H1 (cell line): ENCODE measurements at regions not wholly inside any gene's neighbourhood (a gene's known extent, or its start where the extent isn't known, plus 50 kb on each side); places are given as distances from the start of the nearest gene placed in this dataset.

Source experiments
- CTCF ChIA-PET: fragments of 300-600 bp; sonication (Branson Sonifier 250); formaldehyde crosslinking; loops from one replicate; lab custom pipeline; 2021; ENCODE audit not compliant: partially characterized antibody; lab: Charles Lee
- POLR2A ChIA-PET: fragments of 300-600 bp; sonication (Branson Sonifier 250); formaldehyde crosslinking; loops from one replicate; lab custom pipeline; 2021; ENCODE audit warnings: inconsistent platforms; ENCODE audit not compliant: partially characterized antibody; lab: Charles Lee
- DNase-seq, 2 experiments: peaks; one replicate each; pipeline versions ENCODE4 v3.0.0 to v3.0.0-alpha.2; 2010 to 2022; ENCODE audit warnings: low spot score in 2 of 2, low read depth in 1 of 2, mixed read lengths in 1 of 2
- FAIRE-seq: peaks from 2 replicates; lab custom pipeline; 2011; peaks lifted over from hg19 to GRCh38; lab: Jason Lieb, UNC
- H2AFZ ChIP-seq: 2 replicates; pipeline ENCODE4 v1.8.1; 2012; ENCODE audit warnings: low read length, inconsistent platforms
- H2AK5ac ChIP-seq: 2 replicates; pipeline ENCODE4 v1.6.1; 2013; ENCODE audit warnings: low read depth, low read length
- H2BK120ac ChIP-seq: replicated peaks from 2 replicates; pipeline ENCODE3; 2013; ENCODE audit warnings: low read depth, low read length, inconsistent platforms
- H2BK12ac ChIP-seq: 2 replicates; pipeline ENCODE4 v1.6.1; 2013; ENCODE audit warnings: low read depth, low read length
- H2BK15ac ChIP-seq: 2 replicates; pipeline ENCODE4 v1.6.1; 2013; ENCODE audit warnings: low read length
- H2BK20ac ChIP-seq: 2 replicates; pipeline ENCODE4 v1.6.1; 2013; ENCODE audit warnings: low read length
- H2BK5ac ChIP-seq: 2 replicates; pipeline ENCODE4 v1.6.1; 2013; ENCODE audit warnings: low read depth, low read length
- H3K14ac ChIP-seq: 2 replicates; pipeline ENCODE4 v1.6.1; 2013; ENCODE audit warnings: inconsistent platforms; ENCODE audit not compliant: insufficient read length
- H3K18ac ChIP-seq: 2 replicates; pipeline ENCODE4 v1.6.1; 2013; ENCODE audit warnings: low read length; ENCODE audit errors: extremely low read depth
- H3K23ac ChIP-seq: 2 replicates; pipeline ENCODE4 v1.6.1; 2013; ENCODE audit warnings: inconsistent platforms; ENCODE audit not compliant: insufficient read length
- H3K23me2 ChIP-seq: 2 replicates; pipeline ENCODE4 v1.6.1; 2013; ENCODE audit warnings: low read depth, low read length
- H3K27ac ChIP-seq: 2 replicates; pipeline ENCODE4 v1.6.1; 2011; ENCODE audit warnings: low read depth, low read length, inconsistent platforms
- H3K27me3 ChIP-seq, 4 experiments: replicated peaks in 1 of 4; 1 replicate in 1 of 4; 2 replicates in 3 of 4; pipeline versions ENCODE4 v1.6.1 to v1.8.1; 2011 to 2013; ENCODE audit warnings: low read length in 3 of 4, mild to moderate bottlenecking in 3 of 4, inconsistent platforms in 2 of 4, mixed read lengths in 2 of 4, moderate library complexity in 1 of 4; ENCODE audit not compliant: control insufficient read depth in 3 of 4, insufficient read depth in 3 of 4; ENCODE audit errors: extremely low read depth in 1 of 4
- H3K36me3 ChIP-seq, 4 experiments: 2 replicates each; pipeline versions ENCODE4 v1.6.1 to v1.8.1; 2011 to 2013; ENCODE audit warnings: mild to moderate bottlenecking in 4 of 4, low read length in 3 of 4, moderate library complexity in 2 of 4, control low read depth in 1 of 4, inconsistent platforms in 1 of 4; ENCODE audit not compliant: insufficient read depth in 4 of 4, control insufficient read depth in 2 of 4
- H3K4ac ChIP-seq: replicated peaks from 2 replicates; pipeline ENCODE3; 2013; ENCODE audit warnings: low read length, low read depth, mixed read lengths, inconsistent platforms; ENCODE audit not compliant: insufficient read length
- H3K4me1 ChIP-seq, 4 experiments: replicated peaks in 1 of 4; 1 replicate in 1 of 4; 2 replicates in 3 of 4; pipeline versions ENCODE4 v1.6.1 to v1.8.1; 2011 to 2013; ENCODE audit warnings: low read length in 3 of 4, inconsistent platforms in 2 of 4, mixed read lengths in 1 of 4; ENCODE audit not compliant: insufficient read depth in 4 of 4, control insufficient read depth in 3 of 4
- H3K4me2 ChIP-seq, 2 experiments: 2 replicates each; pipeline versions ENCODE4 v1.6.1 to v1.8.1; 2011 to 2013; ENCODE audit warnings: low read depth in 2 of 2, low read length in 2 of 2, control low read depth in 1 of 2, inconsistent platforms in 1 of 2, mild to moderate bottlenecking in 1 of 2; ENCODE audit not compliant: insufficient read depth in 1 of 2
- H3K4me3 ChIP-seq, 4 experiments: fragments of 200-600, 300-600 bp in 1 of 4; sonication (generic), shearing (Covaris generic), sonication (Bioruptor Twin) in 1 of 4; 2 replicates each; pipeline versions ENCODE4 v1.5.1 to v1.8.1; 2011 to 2016; ENCODE audit warnings: low read length in 4 of 4, low read depth in 3 of 4, control low read depth in 2 of 4, inconsistent platforms in 2 of 4, mild to moderate bottlenecking in 2 of 4, mixed read lengths in 1 of 4, moderate library complexity in 1 of 4; ENCODE audit not compliant: insufficient read depth in 2 of 4; ENCODE audit errors: extremely low read depth in 1 of 4
- H3K56ac ChIP-seq: replicated peaks from 2 replicates; pipeline ENCODE3; 2013; ENCODE audit warnings: low read depth, mild to moderate bottlenecking, mixed read lengths, low read length, inconsistent platforms; ENCODE audit not compliant: insufficient read length
- H3K79me1 ChIP-seq: 2 replicates; pipeline ENCODE4 v1.6.1; 2013; ENCODE audit warnings: low read depth, low read length, control low read depth
- H3K79me2 ChIP-seq, 2 experiments: 2 replicates each; pipeline versions ENCODE4 v1.6.1 to v1.8.1; 2012 to 2013; ENCODE audit warnings: low read length in 2 of 2, mild to moderate bottlenecking in 2 of 2, inconsistent platforms in 1 of 2; ENCODE audit not compliant: insufficient read depth in 2 of 2, control insufficient read depth in 1 of 2
- H3K9ac ChIP-seq, 4 experiments: replicated peaks in 1 of 4; 1 replicate in 1 of 4; 2 replicates in 3 of 4; pipeline versions ENCODE4 v1.6.1 to v1.8.1; 2011 to 2013; ENCODE audit warnings: low read depth in 3 of 4, low read length in 3 of 4, control low read depth in 2 of 4, mild to moderate bottlenecking in 2 of 4, moderate library complexity in 2 of 4, inconsistent platforms in 1 of 4; ENCODE audit errors: extremely low read depth in 1 of 4
- H3K9me3 ChIP-seq, 2 experiments: 2 replicates each; pipeline versions ENCODE4 v1.6.1 to v1.8.1; 2012 to 2013; ENCODE audit warnings: mild to moderate bottlenecking in 2 of 2, moderate library complexity in 2 of 2, control low read depth in 1 of 2, inconsistent platforms in 1 of 2, low read depth in 1 of 2, low read length in 1 of 2, mixed read lengths in 1 of 2; ENCODE audit not compliant: insufficient read depth in 2 of 2
- H4K20me1 ChIP-seq, 2 experiments: replicated peaks in 1 of 2; 2 replicates each; pipeline versions ENCODE3 to v1.8.1; 2011 to 2013; ENCODE audit warnings: inconsistent platforms in 2 of 2, low read length in 2 of 2, mild to moderate bottlenecking in 1 of 2; ENCODE audit not compliant: insufficient read depth in 2 of 2, control insufficient read depth in 1 of 2
- H4K5ac ChIP-seq: 2 replicates; pipeline ENCODE4 v1.6.1; 2013; ENCODE audit warnings: low read length, low read depth, mixed read lengths, inconsistent platforms; ENCODE audit not compliant: insufficient read length
- H4K8ac ChIP-seq: 2 replicates; pipeline ENCODE4 v1.8.0; 2013; ENCODE audit warnings: mild to moderate bottlenecking, moderate library complexity, low read length, inconsistent platforms; ENCODE audit not compliant: insufficient read depth; ENCODE audit errors: extremely low read depth
- H4K91ac ChIP-seq: replicated peaks from 2 replicates; pipeline ENCODE3; 2013; ENCODE audit warnings: low read length, mixed read lengths, inconsistent platforms; ENCODE audit not compliant: insufficient read length
- BACH1 ChIP-seq: IDR thresholded peaks from 2 replicates; pipeline ENCODE4 v1.6.1; 2012; ENCODE audit warnings: low read length, improper control_type of control experiment
- BRCA1 ChIP-seq: IDR thresholded peaks from 2 replicates; pipeline ENCODE4 v1.6.1; 2012; ENCODE audit warnings: low read depth, low read length, improper control_type of control experiment
- FOSL1 ChIP-seq: IDR thresholded peaks from 2 replicates; pipeline ENCODE4 v1.6.1; 2011; ENCODE audit warnings: mild to moderate bottlenecking, low read depth, low read length, moderate library complexity; ENCODE audit not compliant: insufficient read depth
- HDAC6 ChIP-seq: IDR thresholded peaks from one replicate; pipeline ENCODE4 v1.7.1; 2012; ENCODE audit warnings: low read depth, mild to moderate bottlenecking, inconsistent platforms, low read length, moderate library complexity
- JUND ChIP-seq: IDR thresholded peaks from 2 replicates; pipeline ENCODE4 v1.6.1; 2011; ENCODE audit warnings: mild to moderate bottlenecking, improper control_type of control experiment, low read length
- KDM4A ChIP-seq: IDR thresholded peaks from one replicate; pipeline ENCODE4 v1.7.1; 2012; ENCODE audit warnings: low read depth, mild to moderate bottlenecking, moderate library complexity, low read length, inconsistent platforms; ENCODE audit not compliant: severe bottlenecking
- POU5F1 ChIP-seq: IDR thresholded peaks from 2 replicates; pipeline ENCODE4 v1.6.1; 2011; ENCODE audit warnings: low read depth, mild to moderate bottlenecking, low read length, moderate library complexity
- SIN3A ChIP-seq, 2 experiments: IDR thresholded peaks in 1 of 2; conservative IDR thresholded peaks in 1 of 2; 2 replicates each; pipeline ENCODE4 v1.6.1; 2011 to 2012; ENCODE audit warnings: low read length in 2 of 2, improper control_type of control experiment in 1 of 2, low read depth in 1 of 2, mild to moderate bottlenecking in 1 of 2
- SIRT6 ChIP-seq: IDR thresholded peaks from one replicate; pipeline ENCODE4 v1.7.1; 2012; ENCODE audit warnings: low read length, inconsistent platforms
- SP4 ChIP-seq: IDR thresholded peaks from 2 replicates; pipeline ENCODE4 v1.6.1; 2012; ENCODE audit warnings: low read length, inconsistent platforms
- TCF12 ChIP-seq: IDR thresholded peaks from 2 replicates; pipeline ENCODE4 v1.6.1; 2011; ENCODE audit warnings: low read depth, mild to moderate bottlenecking, low read length
- ZNF274 ChIP-seq: IDR thresholded peaks from 2 replicates; pipeline ENCODE4 v1.7.0; 2012; ENCODE audit warnings: low read length, borderline replicate concordance; ENCODE audit errors: extremely low read depth
- WGBS, 2 experiments: shearing (Covaris generic) in 1 of 2; methylation state at CpG; one replicate each; pipeline versions ENCODE4 v1.1.6 to v1.1.7; 2013 to 2015; ENCODE audit warnings: low lambda C conversion rate in 2 of 2, mixed read lengths in 2 of 2, inconsistent platforms in 1 of 2, low coverage in 1 of 2, missing lambda C conversion rate in 1 of 2; ENCODE audit not compliant: insufficient replicate concordance in 2 of 2, insufficient coverage in 1 of 2, insufficient read length in 1 of 2; ENCODE audit errors: extremely low coverage in 1 of 2, missing lambda C conversion rate in 1 of 2; 5-methylcytosine and 5-hydroxymethylcytosine counted together
- TF ChIP-seq, protein P1 (sequence below): IDR thresholded peaks from 2 replicates; pipeline ENCODE4 v1.6.1; 2011; ENCODE audit warnings: low read depth, mild to moderate bottlenecking, low read length; ENCODE audit not compliant: insufficient read depth
- TF ChIP-seq, protein P2 (sequence below): IDR thresholded peaks from 2 replicates; pipeline ENCODE4 v1.6.1; 2012; ENCODE audit warnings: low read length, inconsistent platforms

DNA sequence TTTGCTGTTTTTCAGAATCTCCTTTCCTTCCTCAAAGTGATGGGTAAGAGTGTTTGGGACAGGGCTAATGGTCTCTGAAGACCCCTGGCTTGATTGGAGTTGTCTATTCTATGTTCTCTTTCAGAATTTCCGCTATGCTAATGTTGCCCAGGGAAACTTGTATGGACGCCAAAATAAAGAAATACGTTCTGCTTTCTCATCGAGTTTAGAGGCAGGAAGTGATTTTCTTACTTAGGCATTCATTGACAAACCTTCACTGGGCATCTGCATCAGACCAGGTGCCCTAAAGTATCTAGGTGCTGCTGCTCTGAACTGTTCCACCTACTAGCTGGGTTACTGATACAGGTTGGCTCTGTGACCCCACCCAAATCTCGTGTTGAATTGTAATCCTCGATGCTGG is 787.9 kb upstream of the EEF2KMT start:
- no peak overlapping the region for H3K14ac ChIP-seq
- no peak overlapping the region for H2BK120ac ChIP-seq
- peaks cover 0 to 4% of the 10 kb centered on the region in 2 experiments; a peak in 1 of 4 replicates for H3K9me3 ChIP-seq
- H4K5ac ChIP-seq = no peak overlapping the region
- H2AFZ ChIP-seq = no peak overlapping the region
- H3K79me2 ChIP-seq = no peaks in the 10 kb centered on the region
- H3K27me3 ChIP-seq = no peaks in the 10 kb centered on the region
- H4K8ac ChIP-seq = no peak overlapping the region
- no peak overlapping the region for H2BK12ac ChIP-seq
- no peak for DNase-seq
- 94% methylated on average over 6 of the region's 6 CpGs; no CpG with 5 or more reads in 1 of the 2 experiments for WGBS, 2 experiments
- no peak overlapping the region for H4K91ac ChIP-seq
- no peaks in the 10 kb centered on the region for H3K4me1 ChIP-seq
- CTCF ChIA-PET = no interaction called here
- no peaks in the 10 kb centered on the region for H4K20me1 ChIP-seq
- no peak overlapping the region for H3K4me2 ChIP-seq
- POLR2A ChIA-PET = no interaction called here
- H3K4ac ChIP-seq = no peak overlapping the region
- H3K18ac ChIP-seq = no peak overlapping the region
- H3K56ac ChIP-seq = no peak overlapping the region
- no peak overlapping the region for H2BK5ac ChIP-seq
- no peak for FAIRE-seq
- no peak overlapping the region for H3K23ac ChIP-seq
- H2BK15ac ChIP-seq = no peak overlapping the region
- H3K23me2 ChIP-seq = no peaks in the 10 kb centered on the region
- no peak overlapping the region for H3K27ac ChIP-seq
- no peaks in the 10 kb centered on the region for H3K36me3 ChIP-seq
- H3K9ac ChIP-seq = no peak overlapping the region
- no peaks in the 10 kb centered on the region for H3K79me1 ChIP-seq
- H2BK20ac ChIP-seq = no peak overlapping the region
- no peak overlapping the region for H3K4me3 ChIP-seq
- H2AK5ac ChIP-seq = no peak overlapping the region
- TF ChIP-seq FOSL1 (no peak), ZNF274 (no peak), POU5F1 (no peak), KDM4A (no peak), SP4 (no peak), SIRT6 (no peak), JUND (no peak), HDAC6 (no peak), BACH1 (no peak), TCF12 (no peak), BRCA1 (no peak), SIN3A (conservative IDR thresholded peaks at IDR 0.05 in 1 of 2, IDR thresholded peaks at IDR 0.05 in 1 of 2; ENCODE audit: low read depth in 1 of 2, low read length in 2 of 2) (no peak)
- TF ChIP-seq, protein P1, sequence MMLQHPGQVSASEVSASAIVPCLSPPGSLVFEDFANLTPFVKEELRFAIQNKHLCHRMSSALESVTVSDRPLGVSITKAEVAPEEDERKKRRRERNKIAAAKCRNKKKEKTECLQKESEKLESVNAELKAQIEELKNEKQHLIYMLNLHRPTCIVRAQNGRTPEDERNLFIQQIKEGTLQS = no peak
- TF ChIP-seq, protein P2, sequence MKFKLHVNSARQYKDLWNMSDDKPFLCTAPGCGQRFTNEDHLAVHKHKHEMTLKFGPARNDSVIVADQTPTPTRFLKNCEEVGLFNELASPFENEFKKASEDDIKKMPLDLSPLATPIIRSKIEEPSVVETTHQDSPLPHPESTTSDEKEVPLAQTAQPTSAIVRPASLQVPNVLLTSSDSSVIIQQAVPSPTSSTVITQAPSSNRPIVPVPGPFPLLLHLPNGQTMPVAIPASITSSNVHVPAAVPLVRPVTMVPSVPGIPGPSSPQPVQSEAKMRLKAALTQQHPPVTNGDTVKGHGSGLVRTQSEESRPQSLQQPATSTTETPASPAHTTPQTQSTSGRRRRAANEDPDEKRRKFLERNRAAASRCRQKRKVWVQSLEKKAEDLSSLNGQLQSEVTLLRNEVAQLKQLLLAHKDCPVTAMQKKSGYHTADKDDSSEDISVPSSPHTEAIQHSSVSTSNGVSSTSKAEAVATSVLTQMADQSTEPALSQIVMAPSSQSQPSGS = no peak
